Head of caudate nucleus (tissue), 42 donors: ENCODE measurements at regions not wholly inside any gene's neighbourhood (a gene's known extent, or its start where the extent isn't known, plus 50 kb on each side); places are given as distances from the start of the nearest gene placed in this dataset.

Source experiments
- DNase-seq, 42 donors: peaks; one replicate each; pipeline versions ENCODE4 v3.0.0 to v3.0.0-alpha.2; 2020 to 2021; ENCODE audit warnings: mixed read lengths in 7 of 42
- intact Hi-C: fragments of 100-400 bp; cut with DNase I; formaldehyde crosslinking; loops from one replicate; pipeline ENCODE4 v1.15.0; 2022

GRCh38 chr18:43547456-43547855 is 270.2 kb upstream of the SYT4 start:
- intact Hi-C loops: no loop called here
- no peak for DNase-seq

- intact Hi-C loops: no loop called here
- DNase-seq: no peak
Observed at GRCh38 chr18:43559507-43559906, 282.2 kb upstream of the SYT4 start.

GRCh38 chr18:43563780-43564179 is 286.5 kb upstream of the SYT4 start:
- DNase-seq: peak in 22 of 42 donors; percentile 8 to 65 (median 33)
- intact Hi-C loops: no loop called here

DNA sequence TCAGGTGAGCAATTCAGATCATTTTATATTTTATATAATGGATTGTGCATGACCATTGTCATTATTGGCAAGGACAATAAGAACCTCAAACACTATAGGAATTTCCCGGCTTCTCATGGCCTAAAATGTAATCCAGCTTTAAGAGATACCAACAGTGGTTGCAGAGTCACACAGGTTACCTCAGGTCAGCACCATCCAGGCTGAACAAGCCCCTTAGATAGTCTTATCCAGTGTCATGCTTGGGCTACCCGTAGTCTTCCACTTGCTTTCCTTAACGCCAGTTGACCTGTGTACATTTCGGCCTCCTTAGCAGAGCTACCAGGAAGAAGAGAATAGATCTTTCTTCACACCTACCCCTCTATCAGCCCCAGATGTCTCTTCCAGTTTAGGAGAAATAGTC is 293.3 kb upstream of the SYT4 start:
- DNase-seq: no peak
- intact Hi-C loops: no loop called here

DNA sequence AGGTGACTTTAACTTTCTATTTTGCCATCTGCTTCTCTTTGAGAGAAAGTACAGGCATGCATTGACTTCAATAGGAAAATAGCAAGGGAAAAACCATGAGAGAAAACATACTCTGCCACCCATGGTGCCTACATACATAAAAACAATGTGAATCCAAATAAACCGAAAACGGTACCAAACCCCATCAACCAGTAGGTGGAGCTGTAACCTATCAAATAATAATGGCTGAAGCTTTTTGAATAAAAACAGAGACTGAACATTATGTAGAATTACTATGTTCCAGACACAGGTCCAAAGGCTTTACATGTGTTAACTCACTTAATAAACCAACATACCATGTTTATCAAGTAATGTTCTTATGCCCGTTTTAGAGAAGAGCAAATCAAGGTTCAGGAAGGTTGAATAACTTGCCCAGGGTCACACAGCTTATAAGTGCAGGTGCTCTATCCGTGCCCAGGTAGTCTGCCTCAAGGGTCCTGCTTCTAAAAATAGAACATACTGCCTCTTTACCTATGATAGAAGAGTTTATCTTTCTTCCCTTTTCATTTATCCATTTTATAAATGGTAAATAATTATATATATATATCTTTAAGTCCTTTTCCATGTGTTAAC is 293.9 kb upstream of the SYT4 start:
- intact Hi-C loops: no loop called here
- peak in 21 of 42 donors; percentile 19 to 82 (median 43) for DNase-seq

GRCh38 chr18:43572163-43572562 is 294.9 kb upstream of the SYT4 start:
- DNase-seq: no peak
- intact Hi-C loops: no loop called here

- intact Hi-C loops: no loop called here
- no peak for DNase-seq
Observed at GRCh38 chr18:43574974-43575373, 297.7 kb upstream of the SYT4 start.

DNA sequence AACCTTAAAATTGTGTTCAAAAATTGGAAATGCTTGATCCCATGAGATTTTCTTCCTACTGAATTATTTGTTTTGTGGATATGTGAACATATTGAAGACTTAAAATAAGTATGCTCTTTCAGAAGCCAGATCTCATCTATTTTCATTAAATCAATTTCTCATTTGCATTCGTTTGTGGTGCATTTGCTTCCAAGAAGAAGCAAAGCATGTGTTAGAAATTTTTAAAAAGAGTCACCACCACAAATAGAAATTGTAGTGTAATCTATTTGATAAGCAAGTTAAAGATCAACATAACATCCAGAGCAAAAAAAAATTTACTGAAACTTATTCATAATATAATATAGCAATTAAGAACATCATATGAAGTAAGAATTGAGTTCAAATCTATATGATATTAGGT is 300.9 kb upstream of the SYT4 start:
- DNase-seq: no peak
- intact Hi-C loops: no loop called here

DNA sequence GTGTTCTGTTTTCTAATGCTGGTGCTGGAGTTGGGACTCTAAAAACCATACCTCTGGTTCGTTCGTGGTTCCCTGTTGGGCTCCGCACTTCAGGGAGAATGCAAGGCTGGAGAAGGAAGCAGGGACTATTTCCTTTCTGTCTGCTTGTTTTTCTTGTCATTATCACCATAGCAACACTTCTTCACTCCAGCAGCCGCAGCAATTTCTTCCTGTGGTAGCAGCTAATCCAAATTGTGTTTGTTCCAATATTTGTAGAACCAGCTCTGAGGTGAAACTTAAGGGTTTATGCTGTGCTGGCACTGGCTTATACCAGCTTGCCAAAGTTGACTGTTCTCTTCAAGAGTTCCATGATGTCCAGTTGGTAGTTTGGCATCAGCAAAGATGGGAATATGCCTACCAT is 301.4 kb upstream of the SYT4 start:
- DNase-seq: no peak
- intact Hi-C loops: no loop called here

DNA sequence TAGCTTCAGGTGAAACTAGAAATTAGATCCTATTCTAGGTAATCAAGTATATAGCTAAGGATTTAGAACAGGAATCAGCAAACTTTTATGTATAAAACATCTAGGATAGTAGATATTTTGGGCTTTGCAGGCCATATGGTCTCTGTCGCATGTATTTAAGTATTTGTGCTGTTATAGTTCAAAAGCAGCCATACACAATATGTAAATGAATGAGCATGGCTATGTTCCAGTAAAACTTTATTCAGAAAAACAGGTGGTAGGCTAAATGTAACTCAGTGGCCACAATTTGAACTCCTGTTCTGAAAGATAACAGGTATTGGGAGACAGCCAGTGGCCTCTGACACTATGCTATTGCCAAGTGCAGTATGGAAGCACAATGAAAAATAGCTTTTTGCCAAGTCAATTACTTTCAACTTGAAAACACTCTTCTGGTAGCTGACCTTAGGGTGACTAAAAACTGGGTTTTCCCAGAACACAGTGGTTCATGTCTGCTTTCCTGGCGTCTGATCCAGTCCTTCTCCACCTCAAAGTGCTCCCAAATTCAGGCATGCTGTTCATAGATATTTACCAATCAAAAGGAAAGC is 304.7 kb upstream of the SYT4 start:
- intact Hi-C loops: no loop called here
- no peak for DNase-seq

DNA sequence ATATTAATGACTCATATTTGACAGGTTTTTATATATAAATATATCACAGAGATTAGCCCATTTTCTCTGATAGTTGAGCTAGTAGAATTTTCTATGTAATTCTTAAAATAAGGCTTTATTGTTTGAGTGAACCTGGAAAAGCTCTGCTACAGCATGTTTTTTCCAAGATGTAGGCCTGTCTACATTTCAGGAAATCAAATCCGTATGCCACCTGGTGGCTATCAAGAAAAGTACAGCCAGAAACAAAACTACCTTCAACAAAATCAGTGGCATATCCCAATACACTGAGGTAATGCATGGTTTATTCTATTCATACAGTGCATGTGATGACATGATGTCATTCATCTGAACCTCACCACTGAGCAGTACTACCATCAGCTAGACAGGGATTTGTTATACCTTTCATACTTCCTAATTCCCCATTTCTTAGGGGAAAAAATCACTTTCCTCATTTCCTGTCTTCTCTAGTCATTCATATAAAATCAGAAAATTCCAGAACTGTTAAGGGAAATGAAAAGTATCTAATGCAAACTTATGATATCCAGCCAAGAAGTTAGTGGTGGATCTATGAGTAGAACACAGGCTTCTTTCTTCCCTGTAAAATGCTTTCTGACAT is 310.4 kb upstream of the SYT4 start:
- DNase-seq: peak in 19 of 42 donors; percentile 10 to 71 (median 35)
- intact Hi-C loops: no loop called here

DNA sequence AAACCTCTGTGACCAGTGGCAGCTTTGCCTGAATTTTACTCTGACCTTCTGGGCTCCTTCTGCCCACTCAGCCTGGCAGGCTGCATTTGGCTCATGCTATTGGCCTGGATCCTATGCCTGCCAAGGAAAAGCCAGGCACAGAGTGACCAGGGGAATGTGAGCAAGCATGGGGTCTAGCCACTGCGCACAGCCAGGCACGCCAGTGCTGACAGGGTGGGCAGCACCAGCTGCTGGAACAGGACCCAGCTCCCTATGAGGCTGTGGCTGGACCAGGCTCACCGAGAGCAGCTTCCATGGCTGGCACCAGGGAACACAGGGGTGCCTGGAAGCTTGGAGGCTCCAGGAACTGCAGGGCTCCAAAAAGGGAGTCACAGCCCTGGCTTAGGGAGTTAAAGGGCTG is 311.5 kb upstream of the SYT4 start:
- intact Hi-C loops: no loop called here
- DNase-seq: no peak

DNA sequence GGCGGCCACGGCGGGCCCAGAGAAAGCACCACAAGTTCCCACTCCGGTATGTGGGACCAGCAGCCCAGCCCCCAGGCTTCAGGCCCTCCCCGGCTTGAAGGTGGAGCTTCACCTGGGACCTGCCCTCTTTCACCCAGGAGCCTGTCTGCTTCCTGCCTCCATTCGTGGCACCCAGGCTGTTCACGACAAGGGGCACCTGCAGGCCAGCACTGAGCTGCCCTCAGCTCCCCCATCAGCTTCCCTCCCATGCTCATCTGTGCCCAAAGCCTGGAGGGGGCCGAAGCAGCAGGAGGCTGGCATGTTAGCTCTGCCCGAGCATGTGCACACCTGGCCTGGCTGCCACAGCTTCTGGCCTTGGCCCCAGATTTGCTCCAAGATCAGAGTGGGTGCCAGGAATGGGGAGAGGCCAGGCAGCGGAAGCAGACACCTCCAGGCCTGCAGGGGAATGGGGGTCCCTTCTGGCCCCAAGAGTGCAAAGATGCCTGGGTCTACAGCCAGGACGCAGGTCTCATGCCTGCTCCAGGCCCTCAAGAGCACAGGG is 312.4 kb upstream of the SYT4 start:
- DNase-seq: peak in 1 of 42 donors; percentile 11
- intact Hi-C loops: no loop called here

DNA sequence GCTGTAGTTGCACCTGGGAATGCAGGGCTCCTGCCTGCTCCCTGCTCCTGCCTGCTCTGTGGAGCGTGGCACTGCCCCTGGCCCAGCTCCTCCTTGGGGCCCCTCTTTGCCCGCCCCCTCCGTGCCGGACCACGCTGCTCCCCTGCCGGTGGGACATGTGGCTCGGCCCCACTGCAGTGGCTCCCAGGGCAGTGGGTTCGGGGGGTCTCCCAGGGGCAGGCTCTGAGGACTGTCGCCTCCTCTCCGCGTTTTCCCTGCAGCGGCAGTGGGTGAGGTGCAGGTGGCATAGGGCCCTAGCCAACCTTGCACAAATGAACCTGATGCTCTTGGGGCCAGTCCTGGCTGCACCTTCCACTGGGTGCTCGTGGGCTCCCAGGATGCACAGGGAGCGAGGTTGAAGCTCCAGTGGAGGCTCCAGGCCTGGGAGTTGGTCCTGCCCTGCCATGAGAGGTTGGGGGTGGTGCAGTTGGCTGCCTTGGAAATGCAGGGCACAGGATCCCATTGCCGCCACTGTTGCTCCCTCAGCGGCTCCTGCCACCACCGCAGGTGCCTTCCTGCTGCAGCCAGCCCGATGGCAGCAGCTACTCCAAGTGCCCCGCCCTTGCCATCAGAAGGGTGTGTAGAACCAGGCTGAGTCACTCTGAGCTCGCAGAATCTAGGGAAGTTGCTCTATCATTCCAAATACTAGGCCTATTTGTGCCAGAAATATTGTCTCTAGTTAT is 313.1 kb upstream of the SYT4 start:
- intact Hi-C loops: no loop called here
- peak in 17 of 42 donors; percentile 9 to 60 (median 32) for DNase-seq

GRCh38 chr18:43592269-43592668 is 315.0 kb upstream of the SYT4 start:
- no peak for DNase-seq
- intact Hi-C loops: no loop called here

GRCh38 chr18:43596105-43596712 is 318.9 kb upstream of the SYT4 start:
- DNase-seq: no peak
- intact Hi-C loops: no loop called here

DNA sequence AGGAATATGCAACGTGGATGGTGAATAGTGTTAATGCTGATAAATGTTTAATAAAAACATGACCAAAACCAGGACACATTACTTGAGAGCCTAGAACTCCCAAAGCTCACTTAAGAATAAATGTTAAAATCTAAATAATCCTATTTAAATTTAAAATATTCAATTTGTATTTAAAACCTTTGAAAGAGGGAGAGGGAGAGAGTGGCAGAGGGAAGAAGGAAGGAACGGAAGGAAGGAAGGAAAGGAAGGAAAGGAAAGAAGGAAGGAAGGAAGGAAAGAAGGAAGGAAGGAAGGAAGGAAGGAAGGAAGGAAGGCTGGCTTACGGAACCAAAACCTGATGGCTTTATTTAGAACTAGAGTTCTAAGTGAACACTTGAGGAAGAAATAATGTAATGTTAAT is 324.1 kb upstream of the SYT4 start:
- DNase-seq: no peak
- intact Hi-C loops: no loop called here

DNA sequence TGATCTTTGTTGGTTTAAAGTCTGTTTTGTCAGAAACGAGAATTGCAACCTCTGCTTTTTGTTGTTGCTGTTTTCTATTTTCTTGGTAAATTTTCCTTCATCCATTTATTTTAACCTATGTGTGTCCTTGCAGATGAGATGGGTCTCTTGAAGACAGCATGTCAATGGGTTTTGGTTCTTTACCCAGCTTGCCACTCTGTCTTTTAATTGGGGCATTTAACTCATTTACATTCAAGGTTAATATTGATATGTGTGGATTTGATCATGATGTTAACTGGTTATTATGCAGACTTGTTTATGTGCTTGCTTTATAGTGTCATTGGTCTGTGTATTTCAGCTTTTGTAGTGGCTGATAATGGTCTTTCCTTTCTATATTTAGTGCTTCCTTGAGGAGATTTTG is 327.9 kb upstream of the SYT4 start:
- no peak for DNase-seq
- intact Hi-C loops: no loop called here

DNA sequence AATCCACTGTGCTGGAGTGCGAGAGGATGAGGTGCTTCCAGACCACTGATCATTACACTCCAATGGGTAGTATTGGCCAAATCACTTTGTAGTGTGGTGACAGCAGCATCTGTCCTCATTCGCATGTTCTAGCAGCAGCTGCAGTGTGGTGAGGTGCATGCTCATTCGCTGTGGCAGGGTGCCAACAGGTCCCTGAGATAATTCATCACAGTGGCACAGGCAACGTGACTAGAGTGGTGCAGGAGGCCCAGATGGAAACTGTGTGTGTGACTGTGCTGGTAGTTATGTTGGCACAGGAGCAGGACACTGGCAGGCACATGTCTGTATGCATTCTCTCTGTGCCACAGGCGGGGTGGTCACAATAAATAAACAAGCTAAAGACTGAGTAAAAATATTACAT is 329.5 kb upstream of the SYT4 start:
- intact Hi-C loops: no loop called here
- DNase-seq: no peak

DNA sequence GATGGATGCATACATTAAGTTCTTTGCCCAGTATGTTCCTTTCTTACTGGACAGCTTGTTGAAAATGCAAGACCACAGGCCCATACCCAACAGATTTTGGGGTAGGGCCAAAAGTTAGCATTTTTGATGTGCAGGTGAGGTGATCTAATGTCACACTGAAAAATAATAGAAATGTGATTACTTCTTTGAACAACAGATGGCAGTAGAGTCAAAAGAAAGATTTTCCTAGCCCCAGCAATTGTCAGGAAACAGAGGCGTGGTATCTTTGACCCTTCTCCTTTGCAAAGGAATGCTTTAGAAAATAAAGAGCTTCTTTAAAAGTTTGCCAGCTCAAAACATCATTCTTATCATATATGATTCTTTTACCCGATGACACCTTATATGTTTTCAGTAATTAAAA is 343.6 kb upstream of the SYT4 start:
- DNase-seq: peak in 2 of 42 donors; percentile 2 to 6
- intact Hi-C loops: no loop called here
